NCI-H2029 (cell line): ENCODE measurements at regions not wholly inside any gene's neighbourhood (a gene's known extent, or its start where the extent isn't known, plus 50 kb on each side); places are given as distances from the start of the nearest gene placed in this dataset.

Source experiments
- DNase-seq: peaks from one replicate; lab custom pipeline; 2025; lab: John Stamatoyannopoulos, UW

GRCh38 chr13:21318891-21319532, 140.1 kb downstream of the ZDHHC20 start:
- no peak for DNase-seq

GRCh38 chr13:21319869-21320641, 139.0 kb downstream of the ZDHHC20 start:
- no peak for DNase-seq

- DNase-seq: no peak
Measured at GRCh38 chr13:21320642-21321034, 138.5 kb downstream of the ZDHHC20 start.

GRCh38 chr13:21321269-21321668, 137.8 kb downstream of the ZDHHC20 start:
- no peak for DNase-seq

- no peak for DNase-seq
Measured at GRCh38 chr13:21322327-21322965, 136.7 kb downstream of the ZDHHC20 start.
